PFSK-1 (cell line): ENCODE measurements at regions not wholly inside any gene's neighbourhood (a gene's known extent, or its start where the extent isn't known, plus 50 kb on each side); places are given as distances from the start of the nearest gene placed in this dataset.

Experiments
- FOXP2 ChIP-seq: optimal IDR thresholded peaks from 2 replicates; pipeline ENCODE3; 2011; ENCODE audit warnings: borderline replicate concordance, control low read depth, inconsistent platforms; ENCODE audit not compliant: insufficient read depth; ENCODE audit errors: extremely low read length, extremely low read depth
- POLR2AphosphoS5 ChIP-seq: IDR thresholded peaks from 2 replicates; pipeline ENCODE4 v1.6.1; 2012; ENCODE audit warnings: low read depth, mild to moderate bottlenecking, control low read depth, low read length, moderate library complexity
- SIN3A ChIP-seq: IDR thresholded peaks from 2 replicates; pipeline ENCODE4 v1.6.1; 2012; ENCODE audit warnings: mild to moderate bottlenecking, low read length, moderate library complexity, borderline replicate concordance; ENCODE audit not compliant: insufficient read depth
- TAF1 ChIP-seq: IDR thresholded peaks from 2 replicates; pipeline ENCODE4 v1.6.1; 2012; ENCODE audit warnings: low read length, control low read depth, borderline replicate concordance; ENCODE audit not compliant: insufficient read depth
- TF ChIP-seq, protein P1 (sequence below), 2 experiments: IDR thresholded peaks; 2 replicates each; pipeline versions ENCODE4 v1.6.1 to v1.8.0; 2011 to 2012; ENCODE audit warnings: low read depth in 2 of 2, low read length in 2 of 2, control low read depth in 1 of 2, inconsistent platforms in 1 of 2, mild to moderate bottlenecking in 1 of 2, moderate library complexity in 1 of 2; ENCODE audit not compliant: insufficient read depth in 1 of 2

DNA sequence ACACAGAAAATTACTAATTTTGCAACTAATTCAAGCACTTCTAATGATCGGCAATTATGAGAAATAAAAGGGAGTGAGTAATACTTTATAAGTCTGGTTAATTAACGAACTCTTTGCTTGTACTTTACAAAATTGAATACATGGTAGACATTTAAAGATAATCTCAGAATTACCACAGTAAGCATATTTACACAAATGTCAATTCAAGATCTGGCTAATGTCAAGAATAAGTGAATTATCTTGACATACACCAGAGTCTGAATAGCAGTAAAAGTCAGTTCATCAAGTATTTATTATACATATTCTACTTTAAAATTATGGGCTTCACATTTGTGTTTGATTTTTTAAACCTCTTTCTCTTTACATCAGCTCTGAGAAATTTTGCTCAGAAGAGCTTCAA lies 643.4 kb downstream of the OLFM4 start:
- TF ChIP-seq FOXP2: no peak
- TF ChIP-seq SIN3A: no peak
- TF ChIP-seq TAF1: no peak
- TF ChIP-seq, protein P1, sequence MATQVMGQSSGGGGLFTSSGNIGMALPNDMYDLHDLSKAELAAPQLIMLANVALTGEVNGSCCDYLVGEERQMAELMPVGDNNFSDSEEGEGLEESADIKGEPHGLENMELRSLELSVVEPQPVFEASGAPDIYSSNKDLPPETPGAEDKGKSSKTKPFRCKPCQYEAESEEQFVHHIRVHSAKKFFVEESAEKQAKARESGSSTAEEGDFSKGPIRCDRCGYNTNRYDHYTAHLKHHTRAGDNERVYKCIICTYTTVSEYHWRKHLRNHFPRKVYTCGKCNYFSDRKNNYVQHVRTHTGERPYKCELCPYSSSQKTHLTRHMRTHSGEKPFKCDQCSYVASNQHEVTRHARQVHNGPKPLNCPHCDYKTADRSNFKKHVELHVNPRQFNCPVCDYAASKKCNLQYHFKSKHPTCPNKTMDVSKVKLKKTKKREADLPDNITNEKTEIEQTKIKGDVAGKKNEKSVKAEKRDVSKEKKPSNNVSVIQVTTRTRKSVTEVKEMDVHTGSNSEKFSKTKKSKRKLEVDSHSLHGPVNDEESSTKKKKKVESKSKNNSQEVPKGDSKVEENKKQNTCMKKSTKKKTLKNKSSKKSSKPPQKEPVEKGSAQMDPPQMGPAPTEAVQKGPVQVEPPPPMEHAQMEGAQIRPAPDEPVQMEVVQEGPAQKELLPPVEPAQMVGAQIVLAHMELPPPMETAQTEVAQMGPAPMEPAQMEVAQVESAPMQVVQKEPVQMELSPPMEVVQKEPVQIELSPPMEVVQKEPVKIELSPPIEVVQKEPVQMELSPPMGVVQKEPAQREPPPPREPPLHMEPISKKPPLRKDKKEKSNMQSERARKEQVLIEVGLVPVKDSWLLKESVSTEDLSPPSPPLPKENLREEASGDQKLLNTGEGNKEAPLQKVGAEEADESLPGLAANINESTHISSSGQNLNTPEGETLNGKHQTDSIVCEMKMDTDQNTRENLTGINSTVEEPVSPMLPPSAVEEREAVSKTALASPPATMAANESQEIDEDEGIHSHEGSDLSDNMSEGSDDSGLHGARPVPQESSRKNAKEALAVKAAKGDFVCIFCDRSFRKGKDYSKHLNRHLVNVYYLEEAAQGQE (IDR thresholded peaks at IDR 0.05; ENCODE audit: insufficient read depth in 1 of 2, low read depth in 2 of 2, low read length in 2 of 2): no peak
- TF ChIP-seq POLR2AphosphoS5: no peak

DNA sequence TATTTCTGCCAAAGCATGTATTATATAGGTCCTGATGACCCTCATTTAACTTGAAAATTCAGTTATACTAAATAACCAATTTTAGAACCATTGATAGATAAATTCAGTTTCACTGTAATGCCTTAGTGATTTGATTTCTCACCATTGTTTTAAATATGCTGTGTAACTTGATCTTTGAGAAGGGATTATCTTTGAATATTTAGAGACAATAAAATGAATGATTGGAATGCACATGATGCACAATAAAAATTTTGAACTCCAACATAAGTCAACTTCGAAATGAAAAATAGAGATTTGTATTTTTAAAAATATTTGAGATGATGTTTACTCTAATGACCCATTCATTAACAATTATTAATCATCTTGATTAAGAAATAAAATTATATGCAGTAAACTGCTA lies 654.5 kb downstream of the OLFM4 start:
- TF ChIP-seq, protein P1 (IDR thresholded peaks at IDR 0.05; ENCODE audit: insufficient read depth in 1 of 2, low read depth in 2 of 2, low read length in 2 of 2): no peak
- TF ChIP-seq POLR2AphosphoS5: no peak
- TF ChIP-seq SIN3A: no peak
- no peak for TF ChIP-seq FOXP2
- no peak for TF ChIP-seq TAF1

DNA sequence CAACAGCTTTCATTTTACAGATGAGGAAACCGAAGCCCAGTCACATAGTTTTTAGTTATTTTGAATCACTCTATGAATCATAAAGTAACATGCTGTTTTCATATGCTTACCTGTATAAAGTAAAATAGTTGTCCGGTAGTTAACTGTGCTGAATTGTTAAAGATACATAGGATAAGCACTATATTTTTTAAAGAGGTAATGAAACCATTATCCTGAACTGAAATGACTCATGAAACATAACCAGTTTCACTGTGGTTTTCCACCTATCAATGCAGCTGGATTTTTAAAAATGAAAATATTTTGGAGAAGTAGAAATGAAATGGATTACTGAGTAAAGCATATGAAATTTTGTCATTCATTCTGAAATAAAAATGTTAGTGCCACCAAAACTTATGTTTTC lies 655.0 kb downstream of the OLFM4 start:
- no peak for TF ChIP-seq POLR2AphosphoS5
- TF ChIP-seq, protein P1 (IDR thresholded peaks at IDR 0.05; ENCODE audit: insufficient read depth in 1 of 2, low read depth in 2 of 2, low read length in 2 of 2): no peak
- no peak for TF ChIP-seq FOXP2

DNA sequence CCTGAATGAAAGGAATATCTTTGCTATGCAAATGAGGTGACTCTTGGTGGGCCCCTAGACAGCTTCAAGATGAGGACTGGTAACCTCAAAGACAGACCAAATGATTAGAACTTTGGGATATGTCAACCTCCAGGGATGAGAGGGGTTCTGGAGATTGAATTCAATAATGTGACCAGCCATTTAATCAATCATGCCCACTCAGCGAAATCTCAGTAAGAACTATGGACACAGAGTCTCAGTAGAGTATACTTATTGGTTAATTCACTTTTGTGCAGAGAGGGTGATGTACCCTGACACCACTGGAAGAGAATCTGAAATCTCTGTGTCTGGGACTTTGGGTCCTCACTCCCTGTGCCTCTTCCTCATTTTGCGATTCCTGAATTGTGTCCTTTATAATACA lies 662.8 kb downstream of the OLFM4 start:
- TF ChIP-seq, protein P1 (IDR thresholded peaks at IDR 0.05; ENCODE audit: insufficient read depth in 1 of 2, low read depth in 2 of 2, low read length in 2 of 2): no peak
- TF ChIP-seq SIN3A (no peak), TAF1 (no peak), FOXP2 (no peak), POLR2AphosphoS5 (no peak)

DNA sequence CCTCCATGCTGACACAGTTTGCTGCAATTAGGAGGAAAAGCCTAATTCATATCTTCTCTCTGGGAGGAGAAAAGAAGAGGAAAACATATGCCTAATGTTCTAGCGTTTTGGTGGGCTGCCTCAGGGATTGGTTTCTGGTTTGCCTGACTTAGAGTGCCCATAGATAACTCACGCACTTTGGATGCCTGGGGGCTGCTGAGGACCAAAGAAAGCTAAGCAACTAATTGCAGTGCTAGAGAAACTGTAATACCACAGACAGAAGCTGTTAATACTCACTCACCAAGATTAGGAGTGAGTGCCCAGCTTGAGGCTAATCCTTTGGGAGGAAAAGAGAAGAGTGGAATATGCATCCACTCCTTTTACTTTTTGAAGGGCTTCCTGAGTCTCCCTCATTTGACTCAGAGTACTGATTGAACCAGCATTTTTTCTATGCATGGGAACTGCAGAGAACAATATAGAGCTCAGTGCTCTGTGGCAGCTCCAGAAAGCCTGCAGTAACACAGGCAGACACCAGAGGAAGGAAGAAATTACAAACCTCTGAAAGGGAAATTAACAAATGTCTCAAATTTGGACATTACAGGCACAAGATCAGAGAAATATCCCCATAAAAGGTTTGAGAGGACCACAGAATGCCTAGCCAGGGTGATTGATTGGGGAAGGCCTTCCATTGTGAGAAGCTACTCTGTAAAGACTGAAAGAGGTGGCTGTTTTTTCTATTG lies 666.4 kb downstream of the OLFM4 start:
- TF ChIP-seq TAF1 (no peak), FOXP2 (no peak), SIN3A (no peak), POLR2AphosphoS5 (no peak)
- TF ChIP-seq, protein P1 (IDR thresholded peaks at IDR 0.05; ENCODE audit: insufficient read depth in 1 of 2, low read depth in 2 of 2, low read length in 2 of 2): no peak
